GM23248 (cell line): ENCODE measurements at regions not wholly inside any gene's neighbourhood (a gene's known extent, or its start where the extent isn't known, plus 50 kb on each side); places are given as distances from the start of the nearest gene placed in this dataset.

Source experiments
- EZH2 ChIP-seq: fragments of 200-600 bp; sonication (generic); IDR thresholded peaks from 2 replicates; pipeline ENCODE4 v1.6.1; 2018; ENCODE audit warnings: antibody characterized with exemption, mild to moderate bottlenecking; ENCODE audit not compliant: insufficient read depth, poor library complexity, severe bottlenecking
- EZH2phosphoT487 ChIP-seq: fragments of 200-600 bp; sonication (generic); IDR thresholded peaks from 2 replicates; pipeline ENCODE4 v1.6.1; 2018; ENCODE audit warnings: antibody characterized with exemption, moderate library complexity, mild to moderate bottlenecking, low read depth; ENCODE audit not compliant: insufficient read depth

DNA sequence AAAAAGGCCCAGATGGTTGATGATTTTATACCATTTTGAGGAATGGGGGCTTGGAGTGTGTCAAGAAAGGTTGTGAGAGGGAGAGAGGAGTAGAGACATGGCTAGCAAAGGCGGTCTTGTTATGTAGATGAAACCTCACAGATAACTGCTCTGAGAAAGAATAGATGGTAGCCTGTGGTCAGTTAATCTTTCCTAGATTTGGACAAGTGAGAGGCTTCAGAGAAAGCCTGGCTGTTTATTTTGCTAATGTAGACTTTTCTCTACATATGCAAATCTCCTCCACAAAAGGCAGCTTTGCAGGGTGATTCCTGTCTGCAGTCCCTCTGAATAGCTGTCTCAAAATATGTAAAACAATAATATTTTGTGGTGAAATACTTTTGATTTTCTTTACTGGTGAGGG lies 177.3 kb downstream of the OTOL1 start:
- TF ChIP-seq EZH2: no peak
- no peak for TF ChIP-seq EZH2phosphoT487
